Naive B cell (primary cell): ENCODE measurements at regions not wholly inside any gene's neighbourhood (a gene's known extent, or its start where the extent isn't known, plus 50 kb on each side); places are given as distances from the start of the nearest gene placed in this dataset.

ENCODE experiments used
- ATAC-seq, 2 donors: fragments of 150-1000 bp; cut with Tn5 transposase; 2 replicates each; pipeline ENCODE4 v1.10.0; 2021; ENCODE audit warnings: low read depth in 2 of 2, mild to moderate bottlenecking in 2 of 2, moderate library complexity in 2 of 2
- DNase-seq: peaks from one replicate; pipeline ENCODE4 v3.0.0; 2022
- H3K27ac Mint-ChIP-seq, 6 donors: one replicate each; pipeline ENCODE4 v1.8.0; 2020 to 2022; ENCODE audit warnings: mild to moderate bottlenecking in 6 of 6, mixed read lengths in 6 of 6, moderate library complexity in 5 of 6, inconsistent platforms in 2 of 6
- H3K27me3 Mint-ChIP-seq, 3 donors: one replicate each; pipeline ENCODE4 v1.8.0; 2021 to 2022; ENCODE audit warnings: mixed read lengths in 3 of 3, mild to moderate bottlenecking in 1 of 3
- H3K36me3 Mint-ChIP-seq, 2 donors: one replicate each; pipeline ENCODE4 v1.8.0; 2020 to 2022; ENCODE audit warnings: mixed read lengths in 2 of 2, inconsistent platforms in 1 of 2, mild to moderate bottlenecking in 1 of 2
- H3K4me1 Mint-ChIP-seq, 3 donors: one replicate each; pipeline ENCODE4 v1.8.0; 2020 to 2022; ENCODE audit warnings: mixed read lengths in 3 of 3, inconsistent platforms in 1 of 3, mild to moderate bottlenecking in 1 of 3, moderate library complexity in 1 of 3
- H3K4me3 Mint-ChIP-seq, 8 donors: one replicate each; pipeline ENCODE4 v1.8.0; 2020 to 2022; ENCODE audit warnings: mild to moderate bottlenecking in 8 of 8, mixed read lengths in 8 of 8, moderate library complexity in 8 of 8, inconsistent platforms in 2 of 8
- H3K9me3 Mint-ChIP-seq, 7 donors: one replicate each; pipeline ENCODE4 v1.8.0; 2020 to 2022; ENCODE audit warnings: mixed read lengths in 7 of 7, mild to moderate bottlenecking in 5 of 7, inconsistent platforms in 2 of 7, moderate library complexity in 1 of 7

DNA sequence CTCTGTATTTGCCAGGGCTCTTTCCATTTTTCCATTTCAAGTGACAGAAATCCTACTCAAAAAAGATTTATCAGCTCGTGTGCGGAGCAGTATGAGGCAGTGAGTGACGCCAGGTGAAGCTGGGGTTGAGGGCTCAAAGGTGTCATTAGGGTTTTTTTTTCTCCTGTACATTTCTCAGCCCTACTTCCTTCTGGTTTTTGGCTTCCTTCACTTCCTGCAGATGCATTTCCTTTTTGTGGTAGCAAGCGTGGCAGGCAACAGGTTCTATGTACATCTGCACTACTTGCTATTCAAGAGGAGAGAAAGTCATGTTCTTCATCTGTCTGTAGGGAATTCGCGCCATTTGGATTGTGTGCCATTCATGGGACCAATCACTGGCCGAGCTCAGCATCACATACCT is 52.8 kb upstream of the AOAH start:
- H3K4me3 Mint-ChIP-seq, result peak overlapping the region in 7 of 8 donors; percentile 24 to 81 (median 70)
- H3K27me3 Mint-ChIP-seq, result peaks cover 0 to 10% (median under 1%) of the 10 kb centered on the region in 3 donors
- peak; percentile 74 to 78 for ATAC-seq
- peak; percentile 39 for DNase-seq
- peaks cover 6 to 21% of the 10 kb centered on the region in 2 donors for H3K36me3 Mint-ChIP-seq
- H3K4me1 Mint-ChIP-seq, result peaks cover 35 to 37% (median 36%) of the 10 kb centered on the region in 3 donors
- H3K9me3 Mint-ChIP-seq, result peaks cover 0 to 8% (median 3%) of the 10 kb centered on the region in 7 donors
- H3K27ac Mint-ChIP-seq, result peak overlapping the region; percentile 51 to 96 (median 78)

DNA sequence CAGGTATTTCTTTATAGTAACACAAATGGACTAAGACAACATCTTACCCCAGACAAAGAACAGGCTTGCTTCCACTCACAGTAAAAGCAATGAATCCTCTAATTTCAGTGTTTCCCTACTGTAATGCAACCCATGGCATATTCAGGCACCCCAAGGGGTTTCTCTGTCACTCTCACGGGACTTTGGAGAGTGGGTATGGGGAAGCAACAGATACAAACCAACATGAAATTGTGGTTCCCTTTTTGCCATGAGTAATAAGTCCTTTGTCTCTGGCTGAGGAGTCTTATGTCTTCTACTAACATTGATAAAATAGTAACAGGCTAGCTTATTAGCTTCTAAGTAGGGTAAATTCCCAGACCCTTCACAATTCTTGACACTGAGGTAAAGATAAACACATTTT is 51.4 kb upstream of the AOAH start:
- DNase-seq, result no peak
- peak; percentile 48 to 54 for ATAC-seq
- H3K4me3 Mint-ChIP-seq, result peak overlapping the region in 2 of 8 donors; percentile 7 to 22
- H3K4me1 Mint-ChIP-seq, result peaks cover 35 to 37% (median 36%) of the 10 kb centered on the region in 3 donors
- H3K9me3 Mint-ChIP-seq, result peaks cover 0 to 5% (median 2%) of the 10 kb centered on the region in 7 donors
- peak overlapping the region in 4 of 6 donors; percentile 15 to 88 (median 20) for H3K27ac Mint-ChIP-seq
- peaks cover 0 to 18% of the 10 kb centered on the region in 2 donors for H3K36me3 Mint-ChIP-seq
- H3K27me3 Mint-ChIP-seq, result peaks cover 0 to 10% (median 0%) of the 10 kb centered on the region in 3 donors

DNA sequence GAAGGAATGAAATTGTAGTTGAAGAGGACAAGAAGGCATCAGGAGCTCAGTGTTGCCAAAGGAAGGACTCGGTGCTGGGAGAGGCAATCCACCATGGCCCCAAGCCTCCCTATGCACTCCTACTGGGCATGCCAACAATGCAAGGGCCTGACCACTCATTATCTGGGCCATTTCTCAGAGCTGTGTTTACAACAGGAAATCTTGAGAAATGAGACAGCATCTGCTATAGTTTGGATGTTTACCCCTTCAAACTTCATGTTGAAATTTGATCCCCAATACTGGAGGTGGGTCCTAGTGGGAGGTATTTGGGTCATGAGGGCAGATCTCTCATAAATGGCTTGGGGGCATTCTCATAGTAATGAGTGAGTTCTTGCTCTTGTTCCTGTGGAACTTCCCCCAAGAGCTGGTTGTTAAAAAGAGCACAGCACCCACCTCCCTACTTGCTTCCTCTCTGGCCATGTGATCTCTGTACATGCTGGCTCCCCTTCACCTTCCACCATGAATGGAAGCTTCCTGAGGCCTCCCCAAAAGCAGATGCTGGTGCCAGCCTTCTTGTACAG is 50.8 kb upstream of the AOAH start:
- ATAC-seq, result peak; percentile 74 to 75
- Mint-ChIP-seq H3K36me3 (peaks cover 0 to 15% of the 10 kb centered on the region in 2 donors), H3K4me3 (peak overlapping the region in 2 of 8 donors; percentile 7 to 22), H3K9me3 (peaks cover 0 to 5% (median 2%) of the 10 kb centered on the region in 7 donors), H3K27ac (peak overlapping the region in 4 of 6 donors; percentile 15 to 88 (median 34)), H3K4me1 (peaks cover 35 to 37% (median 36%) of the 10 kb centered on the region in 3 donors), H3K27me3 (peaks cover 0 to 7% (median 0%) of the 10 kb centered on the region in 3 donors)
- DNase-seq, result no peak
